Astrocyte of the hippocampus (primary cell): ENCODE measurements at regions not wholly inside any gene's neighbourhood (a gene's known extent, or its start where the extent isn't known, plus 50 kb on each side); places are given as distances from the start of the nearest gene placed in this dataset.

Source experiments
- DNase-seq: peaks from one replicate; pipeline ENCODE4 v3.0.0; 2011; ENCODE audit warnings: low read depth, low spot score

DNA sequence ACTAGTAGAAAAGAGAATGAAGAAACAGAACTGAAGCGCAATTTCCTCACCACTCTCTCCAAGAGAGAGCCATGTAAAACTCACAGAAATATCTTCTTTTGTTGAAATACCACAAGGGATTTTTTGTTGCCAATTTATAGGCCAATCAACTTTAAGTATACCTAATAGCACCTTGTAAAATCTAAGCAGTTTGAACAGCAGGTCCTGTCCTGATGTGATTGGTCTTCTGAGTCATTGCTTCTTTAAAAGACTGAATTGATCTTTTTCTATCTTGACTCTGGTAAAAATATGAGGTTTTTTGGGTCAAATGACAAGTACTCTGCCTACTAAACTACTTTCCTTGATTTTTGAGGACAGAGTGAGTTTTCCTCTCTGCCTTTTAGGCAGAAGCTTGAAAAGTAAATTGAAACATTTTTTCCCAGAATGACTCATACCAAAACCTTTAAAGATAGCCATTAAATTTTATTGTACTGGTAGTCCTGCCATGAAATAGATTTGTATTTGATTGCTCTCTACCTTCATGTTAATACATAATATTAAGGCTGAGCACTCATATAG lies 343.9 kb upstream of the CBLB start:
- DNase-seq: no peak

DNA sequence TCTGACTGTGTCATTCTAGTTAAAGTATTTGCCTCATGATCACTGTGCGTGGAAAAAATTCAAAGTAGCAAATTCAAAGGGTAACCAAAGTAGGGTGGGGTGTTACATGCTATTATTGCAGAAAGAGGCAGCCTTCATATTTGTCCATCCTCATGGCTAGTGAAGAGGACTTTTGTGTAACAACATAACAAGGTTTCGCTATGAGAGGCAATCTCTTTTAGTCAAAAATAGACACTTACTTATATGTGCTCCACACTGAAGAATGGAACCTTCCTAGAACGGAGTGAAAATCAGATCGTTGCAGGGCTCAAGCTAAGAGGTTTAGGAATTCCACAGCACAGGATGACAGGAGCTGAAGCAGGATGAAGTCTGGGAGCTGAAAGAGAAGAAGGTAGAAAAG lies 345.1 kb upstream of the CBLB start:
- DNase-seq: no peak

DNA sequence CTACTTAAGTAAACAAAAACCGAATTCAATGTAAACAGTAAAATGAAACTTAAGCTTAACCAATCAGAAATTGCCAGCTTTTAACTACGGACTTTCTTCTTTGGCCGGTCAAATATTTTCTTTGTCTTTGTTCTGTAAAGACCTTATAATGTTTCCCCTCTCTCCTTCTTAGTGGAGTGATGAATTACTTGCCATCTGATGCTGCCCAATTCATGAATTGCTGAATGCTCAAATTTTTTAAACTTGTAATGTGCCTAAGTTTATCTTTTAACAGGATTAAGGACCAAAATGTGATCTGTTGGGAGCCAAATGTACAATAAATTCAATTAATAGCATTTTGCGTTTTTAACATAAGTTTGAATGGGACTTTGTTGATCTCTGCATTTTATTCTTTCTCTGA lies 345.8 kb upstream of the CBLB start:
- DNase-seq: no peak

DNA sequence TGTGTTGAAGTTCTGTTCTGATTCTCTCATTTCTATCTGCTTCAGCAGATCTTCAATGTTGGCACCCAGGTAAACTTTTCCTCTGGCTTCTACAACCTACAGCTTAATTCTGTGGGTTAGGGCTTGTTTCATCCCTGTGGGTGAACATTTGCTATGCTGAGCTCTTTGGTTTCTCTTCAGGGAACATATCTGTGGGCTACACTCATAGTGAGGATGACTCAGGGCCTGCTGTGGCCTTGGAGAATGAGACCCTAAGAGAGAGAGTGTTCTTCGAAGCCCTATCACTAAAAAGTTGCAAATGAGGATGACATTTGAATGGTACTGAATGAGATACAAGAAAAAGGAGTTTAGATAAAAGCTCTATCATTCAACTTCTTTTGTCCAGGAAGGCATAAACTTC lies 346.2 kb upstream of the CBLB start:
- DNase-seq: peak; percentile 64

DNA sequence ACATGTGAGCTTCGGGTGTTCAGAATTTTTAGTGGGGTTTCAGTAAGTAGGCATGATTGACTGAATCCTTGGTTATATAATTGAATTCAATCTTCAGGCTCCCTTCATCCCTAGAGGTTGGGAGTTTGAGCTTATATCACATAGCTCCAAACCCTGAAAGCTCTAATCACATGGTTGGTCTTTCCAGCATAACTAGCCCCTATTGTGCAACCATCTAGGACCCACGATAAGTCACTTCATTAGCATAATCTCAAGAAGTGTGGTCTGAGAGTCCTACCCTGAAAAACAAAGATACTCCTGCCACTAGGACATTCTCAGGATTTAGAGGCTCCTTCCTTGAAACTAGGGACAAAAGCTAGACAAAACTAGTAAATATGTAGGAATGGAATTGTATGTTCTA lies 348.9 kb upstream of the CBLB start:
- no peak for DNase-seq

DNA sequence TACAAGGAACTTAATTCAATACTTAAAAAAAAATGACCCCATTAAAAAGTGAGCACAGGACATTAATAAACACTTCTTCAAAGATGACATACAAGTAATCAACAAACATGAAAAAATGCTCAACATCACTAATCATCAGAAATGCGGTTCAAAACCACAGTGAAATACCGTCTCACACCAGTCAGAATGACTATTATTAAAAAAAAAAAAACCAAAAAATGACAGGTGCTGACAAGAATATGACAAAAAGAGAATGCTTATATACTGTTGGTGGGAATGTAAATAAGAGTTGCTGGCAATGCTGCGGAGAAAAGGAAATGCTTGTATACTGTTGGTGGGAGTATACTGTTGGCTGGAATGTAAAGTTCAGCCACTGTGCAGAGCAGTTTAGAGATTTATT lies 358.3 kb upstream of the CBLB start:
- no peak for DNase-seq

DNA sequence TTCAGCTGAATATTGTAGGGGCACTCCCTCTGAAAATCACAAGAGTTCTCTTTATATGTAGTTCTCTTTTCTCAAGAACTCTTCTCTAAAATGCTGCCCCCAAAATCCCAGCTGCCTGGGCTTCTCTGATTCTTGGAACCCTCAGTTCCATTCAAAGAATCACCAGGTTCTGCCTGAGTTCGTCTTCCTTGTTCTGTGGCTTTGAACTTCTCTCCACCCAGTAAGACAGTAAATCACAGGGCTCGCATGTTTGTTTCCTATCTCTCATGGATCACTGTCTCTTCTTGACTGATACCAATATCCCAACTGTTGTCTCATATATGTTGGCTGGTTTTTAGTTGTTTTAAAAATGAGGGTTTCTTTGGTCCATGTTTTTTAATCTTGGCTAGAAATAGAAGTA lies 359.5 kb upstream of the CBLB start:
- DNase-seq: no peak

DNA sequence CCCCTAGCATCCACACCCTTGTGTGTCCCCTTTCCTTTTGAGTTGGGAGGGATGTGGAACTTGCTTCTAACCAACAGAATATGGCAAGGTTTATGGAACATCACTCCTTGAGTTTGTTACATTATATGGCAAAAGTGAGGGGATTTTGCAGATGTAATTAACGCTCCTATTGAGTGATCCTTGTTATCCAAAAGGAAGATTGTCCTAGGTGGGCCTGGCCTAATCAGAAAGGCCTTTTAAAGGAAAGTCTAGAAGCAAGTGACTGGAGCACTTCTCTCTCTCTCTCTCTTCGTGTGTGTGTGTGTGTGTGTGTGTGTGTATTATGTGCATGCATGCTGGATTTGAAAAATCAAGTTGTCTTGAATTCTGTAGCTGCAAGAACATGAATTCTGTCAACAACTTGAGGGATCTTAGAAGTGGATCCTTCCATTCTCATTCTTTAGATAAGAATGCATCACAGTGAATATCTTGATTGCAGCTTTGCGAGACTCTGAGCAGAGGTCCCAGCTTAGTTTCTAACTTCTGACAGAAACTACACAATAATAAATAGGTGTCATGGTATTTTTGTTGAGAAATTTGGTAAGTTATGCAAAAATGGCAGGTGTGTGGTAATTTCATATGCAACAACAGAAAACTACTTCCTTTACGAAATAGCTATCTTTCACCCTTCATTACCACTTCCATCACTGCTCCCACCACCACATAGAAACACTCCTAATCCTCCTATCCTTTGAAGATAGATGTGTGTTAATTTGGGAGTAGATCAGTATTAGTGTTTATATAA lies 360.9 kb upstream of the CBLB start:
- DNase-seq: no peak

DNA sequence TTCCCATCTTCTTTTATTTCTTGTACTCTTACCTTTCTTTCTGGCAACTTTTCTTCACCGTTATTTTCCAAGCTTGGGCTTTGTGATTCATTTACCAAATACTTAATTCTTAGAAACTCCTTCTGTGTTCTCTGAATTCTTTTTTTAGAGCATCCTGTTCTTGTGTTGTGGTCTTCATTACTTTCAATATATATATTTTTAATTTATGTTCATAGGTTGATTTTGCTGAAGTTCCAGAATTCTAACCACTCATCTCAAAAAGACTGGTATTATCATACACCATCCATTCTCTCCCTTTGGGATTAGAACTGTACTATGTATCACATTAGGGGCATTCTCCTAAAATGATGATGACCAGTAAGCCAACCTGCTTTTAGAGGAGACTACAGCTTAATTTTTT lies 362.3 kb upstream of the CBLB start:
- DNase-seq: no peak

DNA sequence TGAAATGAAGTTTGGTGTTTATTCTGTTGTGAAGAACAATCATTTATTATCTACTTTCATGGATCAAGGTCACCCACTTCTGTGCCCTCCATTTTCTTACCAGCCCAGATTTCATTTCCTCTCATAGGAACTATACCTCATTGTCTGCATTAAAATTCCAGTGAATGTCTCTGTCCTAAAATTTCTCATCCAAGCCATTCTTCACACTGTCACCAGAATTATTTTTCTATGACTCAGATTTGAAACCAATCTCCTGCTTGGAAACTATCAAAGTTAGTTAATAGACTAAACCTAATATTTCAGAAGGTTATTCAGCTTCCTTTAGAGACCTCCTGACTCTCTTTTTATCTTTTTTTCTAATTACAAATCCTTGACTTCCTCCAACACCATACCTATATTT lies 364.1 kb upstream of the CBLB start:
- DNase-seq: no peak

DNA sequence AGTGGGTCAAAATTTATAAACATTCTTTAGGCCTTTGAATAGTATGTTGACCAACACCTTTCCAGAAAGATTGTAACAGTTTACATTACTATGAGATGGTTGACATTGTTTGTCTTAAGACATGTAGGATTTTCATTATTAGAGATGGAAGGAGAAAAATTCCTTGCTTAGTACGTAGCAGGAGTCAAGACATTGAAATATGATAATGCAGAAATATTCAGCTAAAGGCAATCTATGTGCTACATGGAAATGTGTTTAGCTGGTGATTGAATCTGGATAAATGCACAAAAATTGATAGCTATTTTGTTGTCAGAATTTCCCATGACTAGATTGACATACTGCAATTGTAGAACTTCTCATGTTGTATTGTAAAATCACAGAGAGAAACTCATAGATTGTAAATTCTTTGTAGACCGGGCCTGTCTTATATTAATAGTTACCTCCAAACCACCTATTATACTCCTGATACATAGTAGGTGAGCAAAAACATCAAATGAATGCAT lies 370.4 kb upstream of the CBLB start:
- no peak for DNase-seq

DNA sequence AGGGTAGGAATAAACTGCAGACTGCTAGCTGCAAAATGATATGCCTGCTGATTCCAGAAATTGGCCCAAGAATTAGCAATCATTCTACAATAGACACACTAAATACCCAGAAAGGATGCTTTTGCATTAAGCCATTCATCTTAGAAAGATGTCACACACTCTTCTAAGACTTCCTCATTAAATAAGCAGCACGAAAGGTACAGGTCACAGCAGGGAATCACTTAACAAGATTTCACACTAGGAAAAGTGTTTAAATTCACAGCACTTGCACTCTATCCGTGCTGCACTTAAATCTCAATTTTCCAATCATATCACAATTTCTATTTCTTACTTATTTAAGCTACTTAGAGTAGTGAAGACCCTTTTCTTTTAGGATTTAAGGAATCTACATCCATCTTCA lies 372.8 kb upstream of the CBLB start:
- no peak for DNase-seq

DNA sequence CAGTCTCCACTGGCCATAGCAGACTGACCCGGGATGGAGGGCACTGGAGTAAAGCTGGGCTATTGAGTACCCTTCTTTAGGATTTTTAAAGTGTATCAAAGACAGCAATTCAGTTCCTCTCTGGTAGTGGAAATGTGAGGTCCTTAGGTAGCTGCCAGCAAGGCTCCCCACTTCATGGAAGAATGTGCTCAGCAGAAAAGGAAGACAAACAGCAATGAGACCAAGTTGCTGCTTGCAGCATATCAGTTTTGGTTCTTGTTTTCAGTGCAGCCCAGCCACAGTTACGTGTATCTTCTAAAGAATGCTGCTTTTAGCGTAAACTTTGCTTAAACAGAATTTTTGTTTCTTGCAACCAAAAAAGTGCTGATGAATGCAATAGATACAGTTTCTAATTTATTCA lies 374.0 kb upstream of the CBLB start:
- DNase-seq: no peak

DNA sequence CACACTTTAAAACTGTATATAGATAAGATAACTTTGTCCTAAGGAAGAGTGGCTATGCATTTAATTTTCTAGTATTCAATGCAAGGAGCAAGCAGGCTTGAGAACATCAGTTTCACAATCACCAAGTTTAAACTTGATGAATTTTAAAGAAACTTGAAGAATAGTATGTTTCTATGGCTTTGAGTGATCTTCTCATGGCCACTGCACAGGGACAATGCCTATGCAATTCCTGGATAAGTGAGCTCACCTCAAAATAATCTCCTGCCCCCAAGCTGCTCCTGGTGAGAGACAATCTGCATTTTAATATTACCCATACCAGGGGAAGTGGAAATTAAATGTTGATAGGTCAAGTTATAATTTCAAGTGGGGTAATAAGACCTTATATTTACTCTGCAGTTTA lies 376.6 kb upstream of the CBLB start:
- peak; percentile 42 for DNase-seq

DNA sequence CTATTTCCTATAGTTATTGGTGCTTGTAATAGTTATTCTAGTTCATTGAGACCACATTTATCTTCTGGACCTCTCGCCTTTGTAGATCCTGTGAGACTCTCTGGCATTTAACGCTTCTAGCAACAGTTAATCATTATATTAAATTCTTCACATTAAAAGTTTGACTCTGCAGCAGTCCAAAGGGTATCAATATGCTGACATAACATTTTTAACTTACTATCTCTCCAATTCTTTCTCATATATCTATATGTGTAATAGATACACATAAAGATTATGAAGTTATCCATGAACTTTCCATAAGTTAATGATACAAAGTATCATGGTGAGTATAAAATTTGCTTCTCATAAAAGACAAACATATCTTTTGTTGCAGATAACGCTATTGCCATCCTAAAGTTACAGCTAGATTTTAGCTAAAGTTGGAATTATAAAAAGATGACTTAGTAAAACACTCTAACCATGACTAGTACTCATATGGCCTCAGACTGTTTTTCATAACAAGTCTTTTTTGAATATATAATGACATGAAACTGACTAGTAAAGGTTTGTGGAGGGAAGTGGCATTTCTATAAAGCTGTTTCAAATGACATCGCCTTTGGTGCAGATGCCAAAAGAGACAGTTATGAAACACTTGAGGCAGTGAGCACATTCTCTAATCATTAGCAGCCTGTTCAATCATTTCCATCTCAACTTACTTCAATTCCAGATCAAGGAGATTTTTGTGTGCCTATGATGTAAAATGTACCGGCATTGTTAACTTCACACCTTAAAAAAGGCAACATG lies 379.3 kb upstream of the CBLB start:
- peak; percentile 7 for DNase-seq

DNA sequence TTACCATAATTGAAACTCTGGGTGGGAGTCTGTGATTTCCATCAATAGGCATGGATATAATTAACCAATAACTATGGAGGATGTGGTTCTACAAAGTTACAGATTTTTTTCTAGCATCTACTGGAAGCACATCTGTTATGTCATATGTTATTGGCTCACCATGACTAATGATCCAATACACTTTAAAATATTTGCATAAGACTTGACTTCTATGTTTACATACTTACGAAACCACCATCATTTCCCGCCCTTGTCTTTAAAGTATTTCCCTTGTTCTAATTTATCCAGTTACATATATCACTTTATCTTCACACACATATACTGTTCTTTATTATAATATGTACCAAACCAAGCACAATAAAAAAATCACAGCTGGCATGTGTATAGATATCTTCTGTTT lies 380.3 kb upstream of the CBLB start:
- no peak for DNase-seq

DNA sequence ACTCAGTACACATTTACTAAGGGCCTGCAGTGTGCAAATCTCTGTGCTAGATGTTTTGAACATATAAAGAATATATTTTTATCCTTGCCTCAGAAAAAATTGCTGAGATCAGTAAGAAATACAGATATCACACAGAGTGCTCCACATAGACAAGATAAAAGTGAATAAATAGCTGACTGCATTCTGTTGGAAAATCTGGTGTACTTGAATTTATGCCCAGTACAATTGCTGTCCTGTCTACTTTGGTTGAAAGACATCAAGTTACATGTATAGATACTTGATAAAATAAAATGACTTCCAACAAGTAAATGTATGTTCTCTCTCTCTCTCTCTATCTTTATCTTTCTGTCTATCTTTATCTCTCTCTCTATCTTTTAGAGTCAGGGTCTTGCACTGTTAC lies 381.2 kb upstream of the CBLB start:
- no peak for DNase-seq

DNA sequence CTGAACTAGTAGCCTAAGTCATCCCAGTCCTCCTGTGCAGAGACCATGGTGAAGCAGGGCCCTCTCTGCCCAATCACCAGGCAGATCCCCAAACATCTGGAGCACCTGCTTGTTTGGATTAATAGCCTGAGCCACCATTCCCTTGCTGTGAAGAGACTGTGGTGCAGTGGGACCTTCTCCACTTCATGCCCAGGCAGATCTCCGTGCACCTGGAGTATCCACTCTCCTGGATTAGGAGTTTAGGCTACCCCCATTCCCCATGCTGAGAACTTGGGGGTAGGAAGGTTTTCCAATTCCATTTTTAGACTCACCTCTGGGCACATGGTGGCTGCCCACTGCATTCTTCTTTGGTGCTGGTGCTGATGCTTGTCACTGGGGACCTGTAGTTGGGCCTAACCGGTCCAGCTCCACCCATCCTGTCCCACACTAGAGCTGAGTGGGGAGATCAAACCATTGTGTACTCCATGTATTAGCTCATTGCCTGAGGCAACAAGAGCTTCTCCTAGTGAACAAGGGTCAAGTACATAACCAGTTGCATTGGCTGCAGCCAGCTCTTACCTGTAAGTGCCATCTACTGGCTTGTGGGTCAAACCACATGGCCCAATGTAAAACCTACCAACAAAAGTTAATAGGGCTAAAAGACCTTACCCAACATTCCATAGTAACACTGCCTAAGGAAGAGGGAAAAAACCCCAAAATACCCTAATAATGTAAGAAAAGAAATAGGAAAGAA lies 382.5 kb upstream of the CBLB start:
- no peak for DNase-seq

DNA sequence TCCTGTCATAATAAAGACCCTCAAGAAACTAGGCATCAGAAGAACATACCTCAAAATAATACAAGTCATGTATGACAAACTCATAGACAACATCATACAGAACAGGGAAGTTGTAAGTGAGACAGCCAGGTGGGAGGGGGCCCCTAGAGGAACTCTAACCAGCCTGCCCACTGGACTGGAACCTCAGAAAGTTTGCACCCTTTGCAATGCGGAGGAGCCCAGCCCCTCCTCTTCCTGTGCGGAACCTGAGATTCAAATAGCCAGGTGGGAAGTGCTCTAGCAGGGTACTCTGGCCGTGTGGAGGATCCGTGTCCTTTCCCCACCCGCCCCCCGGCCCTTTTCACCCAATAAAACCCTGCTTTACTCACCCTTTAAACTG lies 387.0 kb upstream of the CBLB start:
- DNase-seq: no peak

DNA sequence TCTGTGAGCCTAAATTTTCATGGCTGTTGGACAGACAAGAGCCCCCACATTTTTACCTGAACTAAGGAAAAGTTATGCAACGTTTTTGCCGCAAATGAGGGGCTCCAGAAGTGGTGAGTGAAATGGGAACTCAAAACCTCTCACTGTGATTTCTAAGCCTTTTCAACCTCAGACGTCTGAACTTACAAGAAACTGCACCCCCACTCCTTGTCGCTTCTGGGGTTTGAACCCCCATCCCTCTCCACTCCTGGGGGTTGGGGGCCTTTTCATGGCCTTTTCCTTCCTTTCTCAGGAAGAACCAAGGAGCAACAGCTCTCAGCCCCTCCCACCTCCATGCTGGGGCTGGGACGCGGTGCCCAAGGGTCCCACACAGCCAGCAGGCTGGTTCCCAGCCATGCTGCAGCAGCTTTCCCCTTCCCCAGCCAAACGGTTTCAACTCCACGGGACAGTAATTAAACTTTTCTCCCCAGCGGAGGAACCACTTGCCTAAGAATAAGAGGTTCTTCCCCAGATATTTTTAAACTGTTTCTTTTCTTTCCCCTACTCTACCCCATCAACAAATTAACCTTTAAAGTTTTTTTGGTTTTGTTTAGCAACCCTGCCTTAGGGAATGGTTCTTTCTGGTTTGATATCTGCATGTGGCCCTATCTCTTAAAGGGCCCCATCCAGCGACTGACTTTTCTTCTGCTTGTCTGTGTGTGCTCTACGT lies 387.6 kb upstream of the CBLB start:
- no peak for DNase-seq

DNA sequence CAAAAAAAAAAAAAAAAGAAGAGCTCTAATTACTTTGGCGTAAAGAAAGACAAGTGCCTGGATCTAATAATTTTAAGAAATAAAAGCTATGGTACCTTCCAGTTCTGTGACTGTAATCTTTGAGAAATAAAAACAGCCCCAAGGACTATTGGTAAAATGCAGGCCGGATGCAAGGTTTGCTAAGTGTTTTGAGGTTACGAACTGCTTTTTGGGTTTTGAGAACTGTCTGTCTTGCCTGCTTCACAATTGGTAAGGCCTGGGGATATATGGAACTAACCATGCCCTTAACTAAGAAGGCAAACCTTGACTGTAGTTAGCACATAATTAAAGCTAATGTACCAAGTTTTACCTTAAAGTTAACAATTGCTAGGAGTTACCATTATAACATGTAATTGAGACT lies 388.4 kb upstream of the CBLB start:
- no peak for DNase-seq

DNA sequence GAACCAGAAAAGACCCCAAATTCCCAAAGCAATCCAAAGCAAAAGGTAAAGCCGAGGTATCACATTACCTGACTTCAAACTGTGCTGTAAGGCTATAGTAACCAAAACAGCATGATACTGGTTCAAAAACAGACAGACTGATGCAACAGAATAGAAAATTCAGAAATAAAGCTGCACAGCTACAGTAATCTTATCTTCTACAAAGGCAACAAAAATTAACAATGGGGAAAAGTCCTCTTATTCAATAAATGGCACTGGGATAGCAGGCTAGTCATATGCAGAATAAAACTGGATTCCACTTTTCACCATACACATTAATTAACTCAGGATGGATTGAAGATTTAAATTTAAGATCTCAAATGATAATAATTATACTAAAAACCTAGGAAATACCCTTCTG lies 392.6 kb upstream of the CBLB start:
- no peak for DNase-seq
